GM19452 (cell line): ENCODE measurements at regions not wholly inside any gene's neighbourhood (a gene's known extent, or its start where the extent isn't known, plus 50 kb on each side); places are given as distances from the start of the nearest gene placed in this dataset.
A peak's percentile ranks its signal among the peaks of the same experiment; 100 is the strongest.

Source experiments
- ATAC-seq: cut with Tn5 transposase; IDR thresholded peaks from one replicate; pipeline ENCODE4 v1.9.1; 2021; ENCODE audit not compliant: unreplicated experiment

- ATAC-seq: no peak
Measured at GRCh38 chr10:31614611-31615010, 295.6 kb downstream of the ZEB1 start.

- no peak for ATAC-seq
Measured at GRCh38 chr10:31612082-31612481, 293.1 kb downstream of the ZEB1 start.

GRCh38 chr10:31611161-31611560 lies 292.1 kb downstream of the ZEB1 start:
- ATAC-seq: no peak

- no peak for ATAC-seq
Measured at GRCh38 chr10:31607481-31607880, 288.5 kb downstream of the ZEB1 start.

- no peak for ATAC-seq
Measured at GRCh38 chr10:31606841-31607240, 287.8 kb downstream of the ZEB1 start.

- no peak for ATAC-seq
Measured at GRCh38 chr10:31605861-31606525, 287.0 kb downstream of the ZEB1 start.

GRCh38 chr10:31605426-31605825 lies 286.4 kb downstream of the ZEB1 start:
- no peak for ATAC-seq

- no peak for ATAC-seq
Measured at GRCh38 chr10:31604646-31605170, 285.7 kb downstream of the ZEB1 start.

GRCh38 chr10:31604096-31604495 lies 285.1 kb downstream of the ZEB1 start:
- ATAC-seq: no peak

- peak; percentile 99 for ATAC-seq
Measured at GRCh38 chr10:31603235-31604087, 284.4 kb downstream of the ZEB1 start.

GRCh38 chr10:31602541-31603234 lies 283.7 kb downstream of the ZEB1 start:
- ATAC-seq: no peak

- no peak for ATAC-seq
Measured at GRCh38 chr10:31601136-31601535, 282.1 kb downstream of the ZEB1 start.

- no peak for ATAC-seq
Measured at GRCh38 chr10:31599626-31600504, 280.8 kb downstream of the ZEB1 start.

- no peak for ATAC-seq
Measured at GRCh38 chr10:31596765-31597164, 277.7 kb downstream of the ZEB1 start.

- ATAC-seq: no peak
Measured at GRCh38 chr10:31595992-31596391, 277.0 kb downstream of the ZEB1 start.

GRCh38 chr10:31594347-31594873 lies 275.4 kb downstream of the ZEB1 start:
- no peak for ATAC-seq

- ATAC-seq: no peak
Measured at GRCh38 chr10:31593124-31593523, 274.1 kb downstream of the ZEB1 start.

GRCh38 chr10:31591569-31591968 lies 272.6 kb downstream of the ZEB1 start:
- no peak for ATAC-seq

- no peak for ATAC-seq
Measured at GRCh38 chr10:31590023-31590800, 271.2 kb downstream of the ZEB1 start.

- ATAC-seq: no peak
Measured at GRCh38 chr10:31587691-31588090, 268.7 kb downstream of the ZEB1 start.
